KBM-7 (cell line): ENCODE measurements at regions not wholly inside any gene's neighbourhood (a gene's known extent, or its start where the extent isn't known, plus 50 kb on each side); places are given as distances from the start of the nearest gene placed in this dataset.

Experiments
- DNase-seq: peaks from one replicate; pipeline ENCODE4 v3.0.0-alpha.2; 2015
- in situ Hi-C: fragments of 300-500 bp; cut with MboI; formaldehyde crosslinking; loops from 2 replicates; pipeline ENCODE4 v1.14.3; 2020; ENCODE audit warnings: low sequenced_read_pairs, low pct_unique_long_range_greater_than_20kb, mixed read lengths

DNA sequence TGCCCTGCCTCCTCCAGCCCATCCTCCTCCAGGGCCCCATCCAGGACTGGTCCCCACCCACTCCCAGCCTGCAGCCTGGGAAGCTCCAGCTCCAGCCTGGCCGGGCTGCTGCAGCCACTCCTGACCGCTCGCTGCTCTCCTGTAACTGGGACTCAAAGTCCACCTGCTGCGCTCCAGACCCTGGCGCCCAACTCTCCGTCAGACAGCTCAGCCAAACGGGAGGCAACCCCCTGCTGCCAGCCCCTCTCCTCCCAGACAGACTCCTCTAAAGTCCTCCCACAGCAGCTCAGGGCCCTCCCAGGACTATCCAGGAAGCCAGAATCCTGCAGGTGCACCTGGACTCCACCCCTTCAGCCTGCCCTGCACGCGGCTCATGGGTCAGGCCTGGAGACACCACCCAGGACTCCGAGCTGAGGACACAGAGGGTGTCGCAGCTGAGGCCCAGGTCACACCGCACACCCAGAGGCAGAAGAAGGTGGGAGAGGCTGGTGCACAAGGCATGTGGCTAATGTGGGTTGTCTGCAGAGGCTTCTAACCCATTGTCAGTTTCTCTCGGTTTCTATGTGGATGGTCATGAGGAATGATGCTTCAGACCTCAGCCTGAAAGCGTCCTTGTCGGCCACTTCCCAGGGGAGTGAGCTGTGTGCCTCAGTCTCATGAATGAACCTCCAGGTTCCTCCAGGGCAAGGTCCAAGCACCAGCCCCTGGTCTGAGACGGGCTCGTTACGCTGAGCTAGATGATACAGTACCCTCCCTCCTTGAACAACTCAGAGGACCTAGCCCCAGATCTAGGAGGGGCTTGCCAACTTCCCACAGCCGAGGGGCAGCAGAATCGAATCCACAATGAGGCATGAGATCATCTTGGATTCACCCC is 1514.8 kb downstream of the TBC1D22A start:
- in situ Hi-C loops, result no loop called here
- no peak for DNase-seq

DNA sequence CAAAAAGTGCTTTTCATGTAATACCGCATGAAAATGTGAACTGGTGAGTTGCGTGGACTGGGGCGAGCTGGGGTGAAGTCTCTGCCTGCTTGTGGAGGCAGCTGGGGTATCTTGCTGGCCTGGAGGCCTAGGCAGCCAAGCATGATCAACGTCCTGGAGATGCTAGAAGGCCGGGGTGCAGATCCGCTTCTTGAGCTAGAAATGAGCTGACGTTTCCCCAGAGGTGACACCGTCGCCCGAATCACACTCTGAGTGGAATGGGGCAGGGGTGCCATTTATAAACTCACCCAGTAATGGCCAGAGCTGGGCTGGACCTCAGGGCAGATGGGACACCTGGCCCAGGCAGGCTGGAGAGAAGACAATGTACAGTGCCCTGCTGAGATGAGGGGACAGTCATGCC is 1513.0 kb downstream of the TBC1D22A start:
- in situ Hi-C loops, result no loop called here
- no peak for DNase-seq

DNA sequence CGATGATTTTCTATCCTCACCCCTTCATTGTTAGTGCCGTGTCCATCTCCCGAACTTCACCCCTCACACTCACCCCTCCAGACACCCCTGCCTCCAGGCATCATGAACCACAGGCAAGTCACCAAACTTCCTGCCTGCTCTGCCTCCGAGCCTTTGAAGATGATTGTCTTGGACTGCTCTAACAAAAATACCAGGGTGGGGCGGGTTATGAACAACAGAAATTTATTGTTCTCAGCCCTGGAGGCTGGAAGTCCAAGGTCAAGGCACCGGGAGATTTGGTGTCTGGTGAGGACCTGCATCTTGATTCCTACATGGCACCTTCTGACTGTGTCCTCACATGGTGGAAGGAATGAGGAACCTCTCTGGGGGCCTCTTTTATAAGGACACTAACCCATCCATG is 1508.3 kb downstream of the TBC1D22A start:
- in situ Hi-C loops, result no loop called here
- no peak for DNase-seq

DNA sequence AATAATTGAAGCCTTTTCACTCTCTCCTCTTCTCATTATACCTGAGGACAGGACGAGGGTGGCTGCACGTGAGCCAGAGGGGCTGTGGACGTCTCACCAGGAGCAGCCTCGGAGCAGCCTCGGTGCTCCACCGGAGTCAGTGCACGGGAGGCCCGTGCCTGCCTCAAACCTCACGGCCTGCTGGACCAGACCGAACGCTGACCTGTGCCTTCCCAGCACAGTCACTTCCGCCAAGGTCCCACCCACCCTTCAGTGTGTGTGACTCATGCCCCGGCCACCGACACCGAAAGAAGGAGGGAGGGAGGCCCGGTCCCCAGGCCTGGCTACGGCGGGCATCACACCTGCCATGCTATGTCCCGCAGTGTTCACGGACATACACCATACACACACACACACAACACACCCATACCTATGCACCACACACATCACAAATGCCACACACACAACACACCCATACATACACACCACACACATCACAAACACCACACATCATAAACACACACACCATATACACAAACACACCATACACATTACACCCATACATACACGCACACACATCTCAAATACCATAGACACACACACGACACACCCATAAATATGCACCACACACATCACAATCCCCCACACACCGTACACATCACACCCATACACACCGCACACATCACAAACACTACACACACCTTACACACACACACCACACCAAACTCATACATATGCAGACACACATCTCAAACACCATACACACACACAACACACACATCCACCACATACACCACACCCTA is 1506.5 kb downstream of the TBC1D22A start:
- DNase-seq, result no peak
- in situ Hi-C loops, result no loop called here

DNA sequence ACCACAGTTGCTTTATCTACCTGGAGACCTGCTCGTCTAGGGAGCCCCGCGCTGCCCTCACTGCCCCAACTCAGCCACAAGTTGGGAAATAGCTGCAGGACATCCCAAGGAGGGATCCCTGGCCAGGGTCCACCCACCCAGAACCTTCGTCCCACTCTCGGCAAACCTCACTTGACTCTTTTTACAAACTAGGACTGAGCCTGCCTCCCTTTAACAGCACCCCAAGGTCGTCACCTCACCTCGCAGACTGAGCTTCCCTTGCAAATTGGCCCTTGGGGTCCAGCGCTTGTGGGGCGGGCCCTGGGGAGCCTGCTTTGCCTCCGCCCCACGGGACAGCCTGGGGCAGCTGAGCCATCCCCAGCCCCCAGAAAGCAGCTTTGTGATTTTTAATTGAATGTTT is 1505.8 kb downstream of the TBC1D22A start:
- in situ Hi-C loops, result no loop called here
- DNase-seq, result no peak

DNA sequence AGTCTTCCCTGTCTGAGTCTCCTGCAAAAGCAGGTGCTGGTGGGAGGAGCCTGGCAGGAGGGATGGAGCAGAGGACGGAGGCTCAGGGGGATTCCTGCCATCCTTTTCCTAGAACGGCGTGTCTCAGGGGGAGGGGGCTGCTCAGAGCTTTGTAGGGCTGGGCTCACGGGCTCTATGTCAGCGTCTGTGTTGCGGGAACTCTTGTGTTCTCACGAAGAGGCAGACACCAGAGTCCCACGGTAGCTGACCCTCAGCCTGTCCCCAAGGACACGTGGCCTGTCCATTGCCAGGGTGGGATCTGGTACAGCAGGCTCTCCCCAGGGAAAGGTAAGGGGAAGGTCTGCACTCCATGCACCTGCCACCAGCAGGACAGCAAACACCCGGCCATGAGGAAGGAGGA is 1505.2 kb downstream of the TBC1D22A start:
- DNase-seq, result no peak
- in situ Hi-C loops, result no loop called here

DNA sequence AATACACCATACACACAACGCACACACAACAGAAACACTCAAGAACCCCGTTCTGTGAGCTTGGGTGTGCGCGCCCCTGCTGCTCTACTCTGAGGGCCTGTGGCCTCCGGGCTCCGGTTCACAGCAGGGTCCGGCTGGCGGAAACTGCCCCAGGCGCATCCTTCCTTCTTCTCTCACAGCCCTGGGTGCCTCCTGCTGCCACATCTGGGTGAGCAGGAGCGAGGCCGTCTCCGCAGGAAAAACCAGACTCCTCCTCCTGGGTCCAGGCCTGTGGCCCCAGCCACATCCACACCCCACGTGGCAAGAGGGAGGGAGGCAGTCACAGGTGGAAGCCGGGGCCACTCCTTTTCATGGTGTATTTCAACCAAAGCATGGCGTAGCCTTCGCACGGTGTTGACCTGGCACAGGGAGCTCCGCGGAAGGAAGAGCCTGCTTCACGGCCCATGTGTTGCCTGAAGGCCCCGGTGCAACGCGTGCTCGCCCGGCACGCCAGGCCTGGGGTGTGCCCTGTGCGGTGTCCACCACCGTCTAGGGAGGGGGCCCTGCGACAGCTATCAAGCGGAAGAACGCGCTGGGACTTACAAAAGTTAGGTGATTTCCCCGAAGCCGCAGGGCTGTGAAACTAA is 1502.7 kb downstream of the TBC1D22A start:
- in situ Hi-C loops, result no loop called here
- DNase-seq, result no peak

DNA sequence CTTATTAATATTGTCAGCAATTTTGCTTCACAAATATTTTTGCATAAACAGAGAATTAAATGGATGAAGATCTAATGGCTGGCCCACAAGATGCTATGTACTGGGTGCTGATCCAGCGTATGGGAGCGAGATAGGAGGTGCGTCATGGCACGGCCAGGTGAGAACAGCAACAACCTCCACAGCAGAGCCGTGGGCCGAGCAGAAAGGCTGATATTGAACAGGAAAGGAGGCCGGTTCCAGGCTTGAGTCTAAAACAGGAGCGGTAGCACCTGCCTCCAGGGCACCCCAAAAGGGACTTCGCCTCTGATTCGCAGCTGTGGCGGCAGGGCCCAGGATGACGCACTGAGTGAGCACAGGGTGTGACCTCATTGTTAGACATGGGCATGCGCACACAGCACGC is 1502.1 kb downstream of the TBC1D22A start:
- DNase-seq, result no peak
- in situ Hi-C loops, result no loop called here

DNA sequence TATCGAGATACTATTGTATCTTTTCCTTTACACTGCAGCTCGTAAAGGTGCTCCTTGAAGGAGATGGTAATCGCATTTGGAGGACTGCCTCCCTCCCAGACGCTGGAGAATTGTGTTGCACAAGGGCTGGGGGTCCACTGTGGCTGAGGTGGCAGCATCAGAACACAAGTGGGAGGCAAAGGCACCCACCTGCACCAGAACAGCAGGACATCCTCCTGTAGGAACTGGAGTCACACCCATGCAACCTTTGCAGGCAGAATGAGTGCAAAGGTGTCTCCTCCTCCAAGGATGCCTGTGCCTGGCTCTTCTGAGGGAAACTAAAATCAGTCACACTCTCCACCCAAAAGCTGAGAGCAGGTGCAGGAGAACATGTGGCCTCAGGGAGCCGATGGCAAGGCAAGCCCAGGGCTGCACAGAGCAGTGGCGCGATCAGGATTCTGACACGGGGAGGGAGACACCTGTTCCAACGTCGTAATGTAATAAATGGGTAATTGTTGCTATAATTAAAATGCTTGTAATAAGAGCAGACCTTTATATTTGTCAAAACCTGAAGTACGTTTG is 1501.4 kb downstream of the TBC1D22A start:
- DNase-seq, result no peak
- in situ Hi-C loops, result no loop called here

DNA sequence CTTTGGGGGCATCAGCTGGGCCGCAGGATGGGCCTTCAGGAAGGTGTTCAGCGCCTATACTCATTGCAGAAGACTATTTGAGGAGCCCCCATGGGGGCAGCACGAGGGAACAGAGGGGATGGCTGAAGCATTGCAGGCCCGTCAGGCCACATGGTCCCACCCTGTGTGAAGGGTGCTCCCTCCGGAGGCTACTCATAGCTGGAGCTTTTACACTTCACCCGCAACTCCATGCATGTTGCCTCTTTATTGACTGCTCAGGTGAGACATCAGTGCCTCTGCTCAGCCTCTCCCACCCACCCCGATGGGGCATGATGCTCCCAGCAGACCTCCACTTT is 1500.9 kb downstream of the TBC1D22A start:
- in situ Hi-C loops, result no loop called here
- no peak for DNase-seq

DNA sequence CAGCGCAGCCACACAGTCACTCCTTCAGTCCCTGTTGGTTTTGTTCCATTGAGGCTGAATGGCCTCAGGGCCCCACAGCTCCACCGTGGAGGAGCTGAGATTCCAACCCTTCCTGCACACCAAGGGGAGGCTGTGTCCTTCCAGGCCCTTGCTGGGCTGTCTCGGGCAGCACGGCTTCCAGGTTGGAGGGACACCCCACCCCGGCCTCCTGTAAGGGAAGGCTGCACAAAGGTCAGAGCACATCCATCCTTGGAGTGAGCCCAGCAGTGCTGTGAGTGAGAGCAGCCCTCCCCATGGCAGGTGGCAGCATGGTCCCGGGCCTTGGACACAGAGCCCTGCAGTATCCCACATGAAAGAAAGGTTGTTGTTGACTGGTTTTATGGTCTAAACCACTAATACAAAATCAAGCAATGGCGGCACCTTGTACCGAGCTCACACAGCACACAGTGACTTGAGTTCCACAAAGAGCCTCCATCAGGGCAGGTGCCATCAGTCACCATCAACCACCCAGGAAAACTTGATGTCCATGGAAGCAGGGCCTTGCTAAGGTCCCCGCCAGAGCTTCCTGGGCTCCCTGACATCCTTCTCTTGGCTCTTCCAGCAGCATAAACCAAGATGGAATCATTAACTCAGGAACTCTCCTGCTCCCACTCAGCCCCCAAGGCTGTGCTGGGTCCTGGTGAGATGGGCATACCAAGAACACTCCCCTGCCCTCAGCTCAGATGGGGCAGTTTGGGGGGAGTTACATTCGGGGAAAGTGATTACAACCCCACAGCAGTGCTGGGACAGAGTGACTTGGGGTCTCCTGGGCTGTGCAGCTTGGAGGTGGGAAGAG is 1500.4 kb downstream of the TBC1D22A start:
- DNase-seq, result no peak
- in situ Hi-C loops, result no loop called here

DNA sequence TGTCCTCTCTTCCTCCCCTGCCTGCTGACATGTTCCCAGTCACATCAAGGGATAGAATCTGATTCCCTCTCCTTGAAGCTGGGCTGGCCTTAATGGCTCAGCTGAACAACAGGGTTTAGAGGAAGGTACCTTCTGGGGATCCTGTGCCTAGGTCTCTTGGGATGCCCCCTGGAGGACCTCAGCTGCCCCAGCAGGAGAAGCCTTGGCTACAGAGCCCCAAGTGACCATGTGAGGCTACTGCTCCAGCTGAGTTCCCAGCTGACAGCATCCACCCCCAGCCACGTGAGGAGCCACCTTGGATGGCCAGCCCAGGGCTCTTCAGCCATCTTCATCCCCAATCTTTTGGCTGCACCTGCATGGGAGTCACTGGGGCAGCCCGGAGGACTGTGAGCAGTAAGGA is 1499.3 kb downstream of the TBC1D22A start:
- no peak for DNase-seq
- in situ Hi-C loops, result no loop called here

DNA sequence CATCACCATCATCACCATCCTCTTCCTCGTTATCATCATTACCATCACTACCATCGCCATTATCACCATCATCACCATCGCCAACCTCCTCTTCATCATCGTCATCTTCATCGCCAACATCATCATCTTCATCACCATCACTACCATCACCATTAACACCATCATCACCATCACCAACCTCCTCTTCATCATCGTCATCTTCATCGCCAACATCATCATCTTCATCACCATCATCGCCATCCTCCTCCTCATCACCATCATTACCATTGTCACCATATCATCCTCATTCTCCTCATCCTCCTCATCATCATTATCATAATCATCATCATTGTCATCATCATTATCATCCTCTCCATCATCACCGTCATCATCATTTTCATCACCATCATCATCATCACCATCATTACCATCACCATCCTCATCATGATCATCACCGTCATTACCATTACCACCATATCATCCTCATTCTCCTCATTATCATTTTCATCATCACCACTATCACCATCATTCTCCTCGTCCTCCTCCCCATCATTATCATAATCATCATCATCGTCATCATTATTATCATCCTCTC is 1498.7 kb downstream of the TBC1D22A start:
- no peak for DNase-seq
- in situ Hi-C loops, result no loop called here

DNA sequence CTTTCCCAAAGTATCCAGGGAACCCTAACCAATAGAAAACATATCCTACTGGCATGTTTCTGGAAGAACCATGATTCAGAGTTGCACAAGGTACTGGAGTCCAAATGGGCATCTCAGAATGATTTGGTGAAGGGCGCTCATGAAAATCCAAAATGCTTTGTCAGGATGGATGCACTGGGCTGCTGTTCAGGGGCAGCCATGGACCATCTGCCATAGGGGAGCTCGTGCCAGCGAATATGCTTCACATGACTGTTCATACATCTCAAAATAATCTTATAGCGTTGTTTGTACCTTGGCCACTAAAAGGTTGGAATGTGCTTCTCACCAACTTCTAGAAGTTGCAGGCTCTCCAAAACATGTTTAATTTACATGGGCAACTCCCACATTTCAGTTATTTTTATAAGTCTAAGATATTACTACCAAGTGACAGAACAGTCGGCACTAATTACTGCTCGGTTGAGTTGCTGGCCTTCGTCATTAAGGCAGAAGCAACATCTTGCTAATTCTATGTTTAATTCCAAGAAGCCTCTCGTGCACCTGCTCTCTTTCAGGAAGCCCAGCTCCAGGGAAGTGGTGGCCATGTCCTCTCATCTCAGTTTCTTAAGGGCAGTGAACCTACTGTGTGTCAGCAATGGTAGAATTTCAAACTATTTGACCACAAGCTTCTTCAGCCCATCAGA is 1497.7 kb downstream of the TBC1D22A start:
- in situ Hi-C loops, result no loop called here
- DNase-seq, result no peak

DNA sequence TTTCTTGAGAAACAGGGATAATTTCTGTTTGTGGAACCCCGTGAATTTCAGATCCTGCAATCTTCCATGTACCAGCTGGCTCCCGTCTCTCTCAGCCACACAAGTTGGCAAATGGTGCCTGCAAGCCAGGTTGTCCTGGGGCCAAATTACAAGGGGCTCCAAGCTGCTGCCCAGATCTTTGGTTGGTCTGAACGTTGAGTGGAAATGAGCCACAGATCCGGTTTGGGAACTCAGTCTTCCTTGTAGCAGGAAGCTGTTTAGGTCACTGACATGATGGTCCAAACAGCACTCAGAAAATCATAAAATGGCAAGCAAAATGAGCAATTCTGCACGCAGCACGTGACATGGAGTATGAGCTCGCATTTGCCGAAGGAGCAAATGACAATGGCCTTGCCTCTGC is 1496.4 kb downstream of the TBC1D22A start:
- in situ Hi-C loops, result no loop called here
- DNase-seq, result no peak

DNA sequence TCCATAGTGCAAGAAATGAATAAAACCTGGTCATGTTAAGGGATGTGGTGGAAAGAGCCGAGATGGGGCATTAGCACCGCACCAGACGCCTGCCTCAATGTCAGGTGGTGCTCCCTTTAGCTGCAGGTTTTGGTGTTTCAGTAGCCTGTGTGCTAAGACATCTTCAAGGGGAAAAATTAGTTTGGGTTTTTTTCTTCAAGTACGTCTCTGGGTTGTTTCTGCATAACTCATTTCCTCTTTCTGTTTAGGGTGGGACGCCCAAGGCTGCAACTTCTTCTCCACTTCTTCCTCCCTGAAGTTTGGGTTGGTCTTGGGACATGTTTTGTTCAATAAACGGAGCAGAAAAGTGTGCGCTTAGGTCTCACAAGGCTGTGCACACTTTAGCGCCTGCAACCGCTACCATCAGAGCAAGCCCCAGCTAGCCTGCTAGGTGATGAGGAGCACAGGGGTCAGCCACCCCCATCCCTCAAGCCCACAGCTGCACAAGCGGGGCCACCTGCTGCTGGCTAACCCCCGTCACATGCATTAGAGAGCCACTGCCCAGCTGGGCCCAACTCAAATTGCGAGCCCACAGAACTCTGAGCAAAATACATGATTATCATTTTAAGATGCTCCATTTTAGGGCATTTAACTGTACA is 1495.7 kb downstream of the TBC1D22A start:
- in situ Hi-C loops, result no loop called here
- DNase-seq, result no peak

DNA sequence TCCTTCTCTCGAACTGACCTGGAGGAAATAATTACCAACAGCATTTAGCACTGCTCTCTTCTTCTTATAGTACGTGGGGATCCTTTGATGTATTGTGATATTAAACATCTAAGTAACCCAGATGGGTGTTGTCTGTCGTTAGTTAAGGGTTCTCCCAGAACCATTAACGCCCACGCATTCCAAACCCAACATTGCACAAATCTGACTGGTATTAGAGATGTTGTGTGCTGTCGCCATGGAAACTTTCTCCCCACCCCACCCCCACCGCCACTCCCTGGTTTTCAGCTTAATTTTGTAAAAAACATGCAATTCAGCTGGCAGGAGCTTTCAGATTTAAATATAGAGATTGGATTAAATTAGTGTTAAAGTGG is 1495.2 kb downstream of the TBC1D22A start:
- DNase-seq, result no peak
- in situ Hi-C loops, result no loop called here
